Femur (tissue), 1 donor: ENCODE measurements at regions not wholly inside any gene's neighbourhood (a gene's known extent, or its start where the extent isn't known, plus 50 kb on each side); places are given as distances from the start of the nearest gene placed in this dataset.
"Not testable (repeated sequence)": the region's sequence is repeated elsewhere in the genome, so short reads cannot be mapped to it uniquely, and the experiment has no call there.

Experiments
- DNase-seq: peaks from one replicate; pipeline ENCODE4 v3.0.0-alpha.2; 2017

DNA sequence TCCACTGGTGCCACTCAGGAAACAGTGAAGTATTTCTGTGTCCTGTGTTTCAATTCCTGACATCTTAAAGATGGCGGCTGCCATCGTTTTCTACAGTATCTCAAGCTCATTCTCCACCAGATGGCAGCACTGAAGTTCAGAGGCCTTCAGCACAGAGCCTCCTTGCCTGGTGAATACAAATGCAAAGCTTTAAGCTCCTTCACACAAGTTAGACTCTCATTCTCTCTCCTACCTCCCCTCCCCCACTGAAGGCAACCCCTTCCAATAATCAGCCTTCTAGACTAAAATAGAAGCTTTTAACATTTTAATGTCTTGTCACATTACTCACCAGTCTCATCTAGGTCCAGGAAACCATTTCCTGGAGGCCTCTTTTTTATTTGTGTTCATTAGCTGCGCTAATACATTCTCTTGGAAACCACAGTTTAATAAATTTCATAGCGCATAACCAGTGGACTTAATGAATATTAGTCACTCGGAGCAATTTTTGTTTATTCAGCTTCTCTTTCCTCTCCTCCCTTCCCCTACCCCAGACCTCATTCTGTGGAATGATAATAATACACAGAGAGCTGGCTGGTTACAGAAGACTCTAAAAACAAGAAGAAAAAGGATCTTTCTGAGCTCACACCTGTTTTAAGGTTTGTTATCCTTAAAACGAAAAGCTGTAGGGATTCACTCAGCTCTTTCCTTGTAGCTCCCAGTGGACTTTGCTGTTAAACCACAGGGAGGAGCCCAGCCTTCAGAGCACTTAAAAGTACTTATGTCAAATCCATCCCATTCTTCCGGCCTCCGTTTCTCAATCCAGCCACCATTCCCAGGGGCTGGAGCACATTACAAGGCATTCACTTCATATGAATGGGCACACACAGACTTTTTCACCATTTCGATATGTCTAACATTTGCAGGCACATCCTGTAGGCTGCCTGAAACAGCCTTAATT is 384.9 kb downstream of the HLX start:
- peak; percentile 48 for DNase-seq

GRCh38 chr1:221264848-221265247 is 385.6 kb downstream of the HLX start:
- no peak for DNase-seq

- no peak for DNase-seq
These were observed 389.1 kb downstream of the HLX start for GRCh38 chr1:221268295-221268694.

GRCh38 chr1:221271701-221272100 is 392.5 kb downstream of the HLX start:
- no peak for DNase-seq

- DNase-seq: no peak
These were observed 393.7 kb downstream of the HLX start for GRCh38 chr1:221272940-221273339.

DNA sequence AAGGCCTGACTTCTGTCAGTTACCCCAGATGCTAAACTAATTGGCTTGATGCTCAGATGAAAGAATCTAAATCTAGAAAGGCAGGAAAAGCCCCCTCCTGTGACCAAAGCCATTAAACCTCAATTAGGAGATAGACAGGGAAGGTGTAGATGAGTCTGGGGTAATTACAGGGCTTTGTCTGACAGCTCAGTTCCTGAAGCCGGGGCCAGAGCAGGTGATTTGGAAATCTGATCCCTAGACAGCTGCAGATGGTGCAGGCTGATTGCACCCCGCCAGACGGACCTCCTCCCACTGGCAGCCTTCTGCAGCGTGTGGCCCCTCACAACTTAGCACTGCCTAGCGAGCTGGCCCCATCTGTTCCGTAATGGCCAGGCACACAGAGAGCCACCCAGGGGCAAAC is 395.1 kb downstream of the HLX start:
- DNase-seq: no peak

- DNase-seq: no peak
These were observed 397.7 kb downstream of the HLX start for GRCh38 chr1:221276896-221277409.

DNA sequence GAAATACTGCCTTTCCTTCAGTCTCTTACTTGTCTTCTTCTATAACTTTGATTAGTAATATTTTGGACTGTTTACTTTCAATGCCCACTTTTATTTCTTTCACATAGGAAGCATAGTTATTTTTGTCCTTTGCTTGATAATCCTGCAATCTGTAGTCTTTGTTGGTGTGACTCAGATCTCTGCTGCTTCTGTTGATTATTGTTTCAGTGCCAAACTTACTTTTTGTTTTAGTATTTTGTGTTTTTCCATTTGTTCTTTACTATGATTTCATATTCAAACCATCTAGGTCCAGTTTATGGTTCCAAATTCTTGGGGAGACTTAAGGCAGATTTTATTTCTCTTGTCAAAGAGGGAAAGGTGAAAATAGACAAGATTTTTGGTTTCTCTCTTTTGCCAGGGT is 399.9 kb downstream of the HLX start:
- DNase-seq: no peak

DNA sequence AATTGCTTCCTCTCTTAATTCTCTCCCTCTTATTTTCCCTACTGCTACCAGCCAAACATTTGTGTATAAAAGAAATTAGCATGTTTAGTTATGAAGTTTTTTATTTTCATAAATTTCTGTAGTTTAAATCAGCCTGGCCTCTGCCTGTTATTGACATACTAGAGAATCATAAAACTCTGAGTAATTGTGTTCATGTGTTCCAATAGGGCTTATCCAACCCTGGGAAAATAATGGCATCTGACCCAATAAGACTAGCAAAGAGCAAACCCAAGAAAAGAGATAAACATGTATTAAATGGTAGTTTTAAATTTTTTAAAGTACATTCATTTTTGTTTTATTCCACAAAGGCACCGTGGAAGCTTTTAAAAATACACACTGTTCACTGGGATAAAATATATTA is 404.3 kb downstream of the HLX start:
- no peak for DNase-seq

- DNase-seq: no peak
These were observed 404.8 kb downstream of the HLX start for GRCh38 chr1:221284028-221284427.

GRCh38 chr1:221284991-221285390 is 405.7 kb downstream of the HLX start:
- not testable (repeated sequence) for DNase-seq

DNA sequence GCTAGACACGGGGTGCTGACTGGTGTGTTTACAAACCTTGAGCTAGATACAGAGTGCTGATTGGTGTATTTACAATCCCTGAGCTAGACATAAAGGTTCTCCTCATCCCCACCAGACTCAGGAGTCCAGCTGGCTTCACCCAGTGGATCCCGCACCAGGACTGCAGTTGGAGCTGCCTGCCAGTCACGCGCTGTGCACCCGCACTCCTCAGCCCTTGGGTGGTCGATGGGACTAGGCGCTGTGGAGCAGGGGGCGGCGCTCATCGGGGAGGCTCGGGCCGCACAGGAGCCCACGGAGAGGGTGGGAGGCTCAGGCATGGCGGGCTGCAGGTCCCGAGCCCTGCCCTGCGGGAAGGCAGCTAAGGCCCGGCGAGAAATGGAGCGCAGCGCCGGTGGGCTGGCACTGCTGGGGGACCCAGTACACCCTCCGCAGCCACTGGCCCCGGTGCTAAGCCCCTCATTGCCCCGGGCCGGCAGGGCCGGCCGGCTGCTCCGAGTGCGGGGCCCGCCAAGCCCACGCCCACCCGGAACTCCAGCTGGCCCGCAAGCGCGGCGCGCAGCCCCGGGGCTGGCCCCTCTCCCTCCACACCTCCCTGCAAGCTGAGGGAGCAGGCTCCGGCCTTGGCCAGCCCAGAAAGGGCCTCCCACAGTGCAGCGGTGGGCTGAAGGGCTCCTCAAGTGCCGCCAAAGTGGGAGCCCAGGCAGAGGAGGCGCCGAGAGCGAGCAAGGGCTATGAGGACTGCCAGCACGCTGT is 406.4 kb downstream of the HLX start:
- not testable (repeated sequence) for DNase-seq

DNA sequence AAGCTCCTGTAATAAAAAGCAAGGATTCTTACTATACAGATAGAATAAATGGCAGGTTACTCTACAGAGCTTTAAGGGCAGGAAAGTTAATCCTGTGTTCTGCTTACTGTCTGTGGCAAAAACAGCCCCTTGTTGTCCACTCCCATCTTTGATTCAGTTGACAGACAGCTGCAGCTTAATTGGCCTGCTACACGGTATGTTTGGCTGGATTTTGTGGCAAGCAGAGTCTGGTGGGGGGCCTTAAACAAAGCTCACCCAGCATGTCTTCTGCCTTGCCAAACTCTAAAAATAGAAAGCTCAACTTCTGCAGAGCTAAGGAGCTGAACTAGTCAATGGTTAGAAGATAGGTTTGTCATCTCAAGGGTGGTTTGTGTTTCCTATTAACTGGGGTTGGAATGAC is 407.2 kb downstream of the HLX start:
- DNase-seq: no peak

DNA sequence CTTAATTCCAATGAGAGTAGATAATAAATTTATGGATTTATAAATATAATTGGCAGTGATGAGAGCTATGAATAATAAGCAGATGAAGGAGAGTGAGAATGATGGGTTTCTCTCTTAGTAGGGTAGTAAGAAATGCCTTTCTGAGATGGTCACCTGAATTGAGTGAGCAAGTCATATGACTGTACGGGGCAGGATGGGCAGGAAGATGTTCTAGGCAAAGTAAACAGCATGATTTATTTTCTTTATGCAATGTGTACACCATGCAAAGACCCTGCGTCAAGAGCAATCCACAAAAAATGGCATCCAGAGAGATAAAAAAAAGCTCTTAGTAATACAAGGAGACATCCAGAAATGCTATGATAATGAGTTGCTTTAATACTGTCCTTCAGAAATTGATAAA is 409.9 kb downstream of the HLX start:
- DNase-seq: no peak

- DNase-seq: no peak
These were observed 411.4 kb downstream of the HLX start for GRCh38 chr1:221290669-221291068.

DNA sequence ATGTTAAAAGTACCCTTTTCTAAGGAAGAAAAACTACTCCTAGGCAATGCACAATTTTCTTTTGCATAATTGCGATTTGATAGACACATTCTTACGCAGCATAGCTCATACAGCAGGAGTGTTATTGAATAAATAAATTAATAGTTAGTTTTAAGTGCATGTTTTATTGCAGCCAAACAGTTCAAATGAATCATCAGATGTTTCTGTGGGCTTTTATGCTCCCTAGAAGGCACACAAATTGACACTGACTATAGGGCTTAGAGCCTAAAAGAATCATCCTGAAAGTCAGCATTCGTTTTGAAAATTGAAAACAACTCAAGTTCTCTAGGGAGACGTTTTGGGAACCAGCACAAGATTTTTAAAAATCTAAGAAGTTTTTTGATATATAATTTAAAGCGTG is 411.9 kb downstream of the HLX start:
- DNase-seq: no peak

DNA sequence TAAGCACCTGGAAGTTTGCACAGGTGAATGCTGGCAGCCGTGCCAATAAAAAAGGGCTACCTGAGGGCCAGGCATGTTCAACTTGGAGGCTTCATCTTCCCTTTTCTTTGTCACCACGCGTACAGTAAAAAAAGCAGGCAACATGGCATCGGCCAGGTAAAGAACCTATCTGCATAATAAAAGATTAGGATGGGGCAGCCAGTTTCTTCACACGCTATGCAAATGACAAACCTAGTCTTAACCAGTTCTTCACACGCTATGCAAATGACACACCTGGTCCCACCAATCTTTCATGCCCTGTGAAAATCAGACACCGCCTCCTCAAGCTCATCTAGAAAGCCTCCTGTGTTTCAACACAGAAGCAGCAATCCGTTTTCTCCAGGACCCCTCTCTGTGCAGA is 413.4 kb downstream of the HLX start:
- no peak for DNase-seq

DNA sequence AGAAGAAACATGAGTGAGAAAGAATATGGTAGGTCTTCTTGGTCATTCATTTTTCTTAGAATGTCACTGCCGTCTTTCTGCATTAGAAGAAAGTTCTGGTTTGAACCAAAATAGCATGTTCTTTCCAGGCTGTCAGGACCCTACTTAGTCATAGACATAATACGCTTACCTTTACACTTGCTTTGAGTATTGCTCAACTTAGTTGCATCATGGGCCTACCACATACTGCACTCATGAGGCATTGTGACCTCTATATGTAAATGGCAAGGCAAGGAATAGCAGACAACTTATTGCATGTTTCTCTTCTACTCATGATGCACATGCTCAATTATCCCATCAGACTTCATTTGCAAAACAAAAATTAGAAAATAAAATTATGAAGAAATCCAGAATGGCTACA is 415.0 kb downstream of the HLX start:
- no peak for DNase-seq

DNA sequence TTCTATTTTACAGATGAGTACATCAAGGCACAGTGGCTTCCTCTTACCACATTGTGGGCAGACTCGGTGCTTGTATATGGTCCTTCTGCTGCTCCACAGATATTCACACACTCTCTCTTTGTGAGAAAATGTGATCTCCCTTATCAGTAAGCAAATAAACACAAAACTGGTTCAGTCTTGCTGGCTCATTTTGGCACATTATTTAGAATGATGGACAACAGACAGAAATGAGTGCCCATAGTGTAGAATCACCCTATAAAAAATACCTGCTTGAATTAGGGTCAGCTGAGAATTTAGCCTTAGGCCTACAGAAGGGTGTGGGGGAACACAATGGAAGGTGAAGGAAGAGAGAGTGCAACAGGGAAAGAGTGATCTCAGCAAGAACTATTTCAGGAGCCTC is 423.1 kb downstream of the HLX start:
- DNase-seq: no peak

DNA sequence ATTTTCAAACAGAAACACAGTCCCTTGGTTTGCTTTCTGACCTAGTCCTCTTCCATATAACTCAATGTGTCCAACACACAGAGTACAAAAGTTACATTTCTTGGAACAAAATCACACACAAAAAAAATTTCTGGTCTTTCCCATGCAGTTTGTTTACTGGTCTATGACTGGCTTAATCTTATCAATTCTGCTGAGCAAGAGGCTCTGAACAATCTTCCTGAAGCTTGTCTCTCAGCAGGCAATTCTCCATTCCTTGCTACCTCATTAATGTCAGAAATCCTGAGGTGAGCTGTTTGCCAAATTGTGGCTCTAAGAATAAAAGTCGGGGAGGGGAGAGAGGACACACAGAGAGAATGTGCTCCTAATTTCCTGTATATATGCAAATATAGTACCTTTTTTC is 423.6 kb downstream of the HLX start:
- DNase-seq: no peak

DNA sequence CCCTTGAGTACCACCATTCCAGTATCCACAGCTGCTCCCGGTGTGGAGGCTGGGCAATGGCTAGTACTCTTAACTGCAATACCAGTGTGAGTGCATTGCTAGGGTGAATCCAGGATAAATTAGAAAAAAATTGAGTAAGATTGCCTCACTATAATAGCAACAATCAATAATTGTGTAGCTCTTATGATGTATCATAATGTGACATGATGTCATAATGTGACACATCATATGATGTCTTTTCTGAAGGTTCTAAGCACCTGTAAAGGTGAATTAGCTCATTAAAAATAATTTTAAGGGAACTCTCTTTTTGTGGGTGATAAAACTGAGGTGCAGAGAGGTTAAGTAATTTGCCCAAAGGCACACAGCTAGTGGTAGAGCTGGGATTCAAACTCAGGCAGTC is 424.4 kb downstream of the HLX start:
- no peak for DNase-seq

DNA sequence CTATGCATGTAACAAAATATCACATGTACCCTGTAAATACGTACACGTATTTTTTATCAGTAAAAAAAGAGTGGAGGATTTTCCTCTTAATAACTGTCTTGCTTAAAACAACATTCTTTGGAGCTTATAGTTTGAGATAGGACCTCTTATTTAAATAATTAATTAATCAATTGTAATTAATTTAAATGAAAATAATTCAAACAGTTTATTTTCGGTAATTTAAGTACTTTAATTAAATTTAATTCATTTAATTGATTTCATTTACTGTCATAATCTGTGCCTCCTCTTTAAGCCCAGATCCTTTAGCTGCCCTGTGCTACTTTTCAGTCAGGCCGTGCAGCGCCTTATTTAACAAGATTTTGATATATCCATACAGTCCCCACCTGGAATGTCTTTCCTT is 427.0 kb downstream of the HLX start:
- DNase-seq: no peak

GRCh38 chr1:221308534-221309511 is 429.6 kb downstream of the HLX start:
- no peak for DNase-seq
